ENCODE measurements at regions not wholly inside any gene's neighbourhood (a gene's known extent, or its start where the extent isn't known, plus 50 kb on each side); places are given as distances from the start of the nearest gene placed in this dataset.
"Not testable (repeated sequence)": the region's sequence is repeated elsewhere in the genome, so short reads cannot be mapped to it uniquely, and the experiment has no call there.

GRCh38 chr17:22310717-22311686 is 618.7 kb downstream of the KCNJ18 start:
- no peak for DNase-seq

GRCh38 chr17:22321001-22321400 is 628.7 kb downstream of the KCNJ18 start:
- DNase-seq: not testable (repeated sequence)

DNA sequence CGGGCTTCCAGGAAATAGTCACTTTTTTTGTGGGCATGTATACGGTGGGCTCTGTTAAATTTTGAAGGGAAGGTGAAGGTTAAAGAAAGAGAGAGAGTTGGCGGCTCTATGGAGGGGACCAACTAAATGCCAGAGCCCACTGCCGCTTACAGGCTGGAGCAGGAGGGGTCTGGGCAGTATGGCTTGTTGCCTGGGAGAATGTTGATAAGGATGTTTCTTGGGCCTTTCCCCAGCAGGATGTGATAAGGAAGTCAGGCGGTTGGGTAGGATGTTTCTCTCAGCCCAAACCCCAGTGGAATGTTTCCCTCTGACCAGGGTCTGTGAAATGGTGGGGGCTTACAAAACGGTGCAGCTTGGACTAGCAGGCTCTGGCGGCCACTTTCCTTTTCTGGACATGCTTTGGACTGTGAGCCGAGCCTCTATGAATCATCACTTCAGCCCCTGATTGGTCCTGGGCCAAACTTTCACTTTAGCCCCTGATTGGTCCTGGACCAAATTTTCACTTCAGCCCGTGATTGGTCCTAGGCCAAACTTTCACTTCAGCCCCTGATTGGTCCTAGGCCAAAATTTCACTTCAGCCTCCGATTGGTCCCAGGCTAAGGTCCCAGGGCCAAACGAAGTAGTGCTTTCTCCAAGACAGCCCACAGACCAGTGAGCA is 630.7 kb downstream of the KCNJ18 start:
- not testable (repeated sequence) for DNase-seq

DNA sequence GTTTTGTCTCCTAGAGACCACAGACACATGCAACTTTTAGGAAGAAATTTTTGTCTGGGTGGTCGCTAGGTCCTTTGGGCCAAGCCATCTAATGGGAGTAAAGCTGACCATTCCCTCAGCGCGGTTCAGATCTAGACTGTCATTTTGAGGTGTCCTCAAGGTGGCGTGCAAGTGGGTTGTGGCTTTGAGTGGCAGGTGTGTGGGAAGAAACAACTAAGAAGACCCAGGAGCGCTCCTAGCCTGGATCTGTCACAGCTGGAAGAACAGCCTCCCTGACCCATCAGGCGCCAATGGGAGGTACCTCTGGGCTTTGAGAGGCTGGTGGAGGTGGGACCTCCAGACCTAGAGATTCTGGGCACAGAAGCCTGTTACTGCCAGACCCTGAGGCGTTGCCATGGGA is 645.1 kb downstream of the KCNJ18 start:
- DNase-seq: no peak

DNA sequence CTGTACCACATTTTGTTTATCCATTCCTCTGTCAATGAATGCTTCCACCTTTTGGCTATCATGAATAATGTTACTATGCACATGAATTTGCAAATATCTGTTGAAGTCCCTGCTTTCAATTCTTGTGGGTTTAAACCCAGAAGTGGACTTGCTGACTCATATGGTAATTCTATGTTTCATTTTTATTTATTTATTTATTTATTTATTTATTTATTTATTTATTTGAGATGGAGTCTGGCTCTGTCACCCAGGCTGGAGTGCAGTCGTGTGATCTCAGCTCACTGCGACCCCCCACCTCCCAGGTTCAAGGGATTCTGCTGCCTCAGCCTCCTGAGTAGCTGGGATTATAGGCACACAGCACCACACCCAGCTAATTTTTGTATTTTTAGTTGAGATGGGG is 664.3 kb downstream of the KCNJ18 start:
- not testable (repeated sequence) for DNase-seq

DNA sequence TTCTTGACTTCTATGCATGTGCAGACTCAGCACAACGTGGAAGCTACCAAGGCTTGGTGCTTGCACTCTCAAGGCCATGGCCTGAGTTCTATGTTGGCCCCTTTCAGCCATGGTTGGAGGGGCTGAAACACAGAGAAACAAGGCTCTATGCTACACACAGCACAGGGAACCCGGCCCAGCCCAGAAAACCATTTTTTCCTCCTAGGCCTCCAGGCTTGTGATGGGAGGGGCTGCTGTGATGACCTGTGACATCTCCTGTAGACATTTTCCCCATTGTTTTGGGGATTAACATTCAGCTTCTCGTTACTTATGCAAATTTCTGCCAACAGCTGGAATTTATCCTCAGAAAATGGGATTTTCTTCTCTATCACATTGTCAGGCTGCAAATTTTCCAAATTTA is 678.7 kb downstream of the KCNJ18 start:
- DNase-seq: not testable (repeated sequence)

DNA sequence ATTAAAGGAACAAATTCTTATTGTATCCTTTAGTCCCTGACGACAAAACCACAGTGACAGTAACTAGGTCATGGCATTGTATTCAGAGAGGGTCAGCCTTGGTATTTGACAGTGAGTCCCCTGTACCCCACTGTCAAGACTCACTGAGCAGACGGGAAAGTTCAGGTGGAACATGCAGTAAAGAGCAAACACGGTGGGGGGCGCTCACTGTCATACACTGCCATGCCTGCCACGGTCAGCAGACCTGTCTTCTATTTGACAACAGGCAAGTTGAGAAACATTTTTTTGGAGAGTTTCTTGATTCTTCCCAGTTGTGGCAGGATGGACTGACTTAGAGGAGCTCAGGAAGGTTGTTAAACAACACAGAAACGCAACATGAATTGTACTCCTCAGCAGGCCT is 681.6 kb downstream of the KCNJ18 start:
- no peak for DNase-seq

GRCh38 chr17:22374741-22375140 is 682.4 kb downstream of the KCNJ18 start:
- DNase-seq: no peak

DNA sequence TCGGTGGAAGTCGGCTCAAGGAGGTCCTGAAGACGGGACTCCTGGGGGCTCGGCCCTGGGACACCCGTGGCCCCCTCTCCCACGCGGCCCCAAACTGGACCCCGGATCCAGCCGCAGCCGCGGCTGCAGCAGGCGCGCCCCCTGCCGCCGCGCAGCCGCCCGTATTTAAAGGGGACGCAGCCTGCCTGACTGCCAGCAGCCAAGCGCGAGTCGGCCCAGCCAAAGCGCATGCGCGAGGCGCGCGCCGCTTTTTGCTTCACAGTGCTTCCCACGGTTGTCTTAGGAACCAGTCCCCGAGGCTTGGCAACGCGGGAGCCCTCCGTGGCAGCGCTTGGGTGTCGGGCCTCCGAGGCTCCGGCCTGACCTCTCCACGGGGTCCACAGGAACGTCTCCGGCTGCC is 684.4 kb downstream of the KCNJ18 start:
- DNase-seq: not testable (repeated sequence)

- DNase-seq: not testable (repeated sequence)
Observed at GRCh38 chr17:22378748-22379147, 686.4 kb downstream of the KCNJ18 start.

- not testable (repeated sequence) for DNase-seq
Observed at GRCh38 chr17:22381589-22381988, 689.3 kb downstream of the KCNJ18 start.

GRCh38 chr17:22383772-22384460 is 691.6 kb downstream of the KCNJ18 start:
- DNase-seq: peak in 1 of 5 donors; percentile 7

GRCh38 chr17:22384461-22384800 is 692.1 kb downstream of the KCNJ18 start:
- DNase-seq: not testable (repeated sequence)

DNA sequence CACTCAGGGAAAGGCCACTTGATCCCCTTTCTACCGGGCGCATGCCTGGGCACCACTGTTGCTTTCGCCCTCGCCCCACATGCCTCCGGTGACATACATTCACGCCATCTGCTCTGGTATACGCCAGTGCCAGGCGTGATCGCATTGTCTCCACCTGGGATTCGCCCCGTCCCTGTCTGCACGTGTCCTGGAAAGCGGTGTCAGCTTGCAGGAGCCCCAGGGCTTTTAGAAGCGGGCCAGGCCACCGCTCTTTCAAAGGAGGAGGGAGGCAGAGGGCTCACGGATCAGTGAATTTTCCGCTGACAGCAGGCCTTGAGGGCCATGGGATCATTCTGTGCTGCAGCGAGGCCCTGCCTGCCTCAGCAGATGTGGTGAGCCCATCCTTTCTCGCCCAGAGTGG is 706.1 kb downstream of the KCNJ18 start:
- not testable (repeated sequence) for DNase-seq

DNA sequence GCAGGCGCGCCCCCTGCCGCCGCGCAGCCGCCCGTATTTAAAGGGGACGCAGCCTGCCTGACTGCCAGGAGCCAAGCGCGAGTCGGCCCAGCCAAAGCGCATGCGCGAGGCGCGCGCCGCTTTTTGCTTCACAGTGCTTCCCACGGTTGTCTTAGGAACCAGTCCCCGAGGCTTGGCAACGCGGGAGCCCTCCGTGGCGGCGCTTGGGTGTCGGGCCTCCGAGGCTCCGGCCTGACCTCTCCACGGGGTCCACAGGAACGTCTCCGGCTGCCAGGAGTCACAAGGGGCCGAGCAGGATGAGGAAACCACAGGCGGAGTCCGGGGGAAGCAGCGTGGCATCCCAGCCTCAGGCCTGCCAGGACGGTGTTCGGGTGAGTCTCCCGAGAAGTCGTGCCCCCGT is 706.7 kb downstream of the KCNJ18 start:
- not testable (repeated sequence) for DNase-seq

DNA sequence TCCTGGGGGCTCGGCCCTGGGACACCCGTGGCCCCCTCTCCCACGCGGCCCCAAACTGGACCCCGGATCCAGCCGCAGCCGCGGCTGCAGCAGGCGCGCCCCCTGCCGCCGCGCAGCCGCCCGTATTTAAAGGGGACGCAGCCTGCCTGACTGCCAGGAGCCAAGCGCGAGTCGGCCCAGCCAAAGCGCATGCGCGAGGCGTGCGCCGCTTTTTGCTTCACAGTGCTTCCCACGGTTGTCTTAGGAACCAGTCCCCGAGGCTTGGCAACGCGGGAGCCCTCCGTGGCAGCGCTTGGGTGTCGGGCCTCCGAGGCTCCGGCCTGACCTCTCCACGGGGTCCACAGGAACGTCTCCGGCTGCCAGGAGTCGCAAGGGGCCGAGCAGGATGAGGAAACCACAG is 712.8 kb downstream of the KCNJ18 start:
- DNase-seq: not testable (repeated sequence)

- no peak for DNase-seq
Observed at GRCh38 chr17:22409160-22409751, 716.9 kb downstream of the KCNJ18 start.

DNA sequence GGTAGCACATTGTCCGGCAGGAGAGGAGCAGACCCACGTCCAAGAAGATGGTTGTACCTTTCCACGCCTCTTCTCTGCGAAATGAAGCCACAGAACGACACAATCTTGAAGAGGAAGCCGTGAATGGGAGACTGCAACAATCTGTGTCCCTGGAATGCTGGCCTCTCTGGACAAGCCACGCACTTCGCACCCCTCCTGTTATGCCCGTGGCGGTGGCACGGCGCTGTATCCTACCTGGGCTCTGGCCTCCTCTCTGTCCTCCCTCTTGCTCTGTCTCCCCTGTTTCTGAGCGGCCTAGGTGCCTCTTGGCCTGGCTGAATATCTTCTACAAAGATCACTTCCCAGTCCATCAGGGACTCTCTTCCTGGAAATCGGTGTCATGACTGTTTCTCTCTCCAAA is 717.8 kb downstream of the KCNJ18 start:
- DNase-seq: no peak

- DNase-seq: no peak
Observed at GRCh38 chr17:22411185-22411784, 719.0 kb downstream of the KCNJ18 start.

DNA sequence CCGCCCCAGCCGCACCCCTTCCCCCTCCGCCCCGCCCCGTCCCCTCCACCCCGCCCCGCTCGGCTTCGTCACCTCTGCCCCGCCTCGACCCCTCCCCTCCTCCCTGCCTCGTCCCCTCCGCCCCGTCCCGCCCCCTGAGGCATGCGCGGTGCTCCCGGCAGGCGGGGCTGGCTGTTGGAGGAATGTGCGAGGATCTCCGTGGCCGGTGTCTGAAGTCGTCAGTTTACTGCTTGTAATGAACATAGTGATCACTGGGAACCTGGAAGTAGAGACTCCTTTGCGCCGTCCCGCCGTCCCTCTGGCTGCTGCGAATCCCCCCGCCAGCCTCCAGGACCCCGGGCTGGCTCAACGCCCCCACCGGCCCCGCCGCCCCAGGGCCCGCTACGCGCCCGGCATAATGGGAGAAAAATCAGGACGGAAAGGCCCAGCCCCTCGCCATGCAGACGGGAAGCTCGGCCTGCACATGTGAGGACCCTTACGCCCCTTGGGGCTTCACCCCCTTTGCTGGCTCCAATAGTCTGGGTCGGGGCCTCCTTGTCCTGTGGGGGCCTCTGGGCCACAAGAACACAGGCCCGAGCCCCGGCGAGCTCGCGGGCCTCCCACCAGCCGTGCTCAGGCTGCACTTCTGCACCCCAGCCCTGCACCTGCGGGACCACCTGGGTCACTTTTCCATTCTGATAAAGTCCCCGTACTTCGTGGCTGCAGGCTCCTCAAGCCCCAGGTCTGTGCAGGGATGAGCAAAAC is 743.1 kb downstream of the KCNJ18 start:
- DNase-seq: no peak

DNA sequence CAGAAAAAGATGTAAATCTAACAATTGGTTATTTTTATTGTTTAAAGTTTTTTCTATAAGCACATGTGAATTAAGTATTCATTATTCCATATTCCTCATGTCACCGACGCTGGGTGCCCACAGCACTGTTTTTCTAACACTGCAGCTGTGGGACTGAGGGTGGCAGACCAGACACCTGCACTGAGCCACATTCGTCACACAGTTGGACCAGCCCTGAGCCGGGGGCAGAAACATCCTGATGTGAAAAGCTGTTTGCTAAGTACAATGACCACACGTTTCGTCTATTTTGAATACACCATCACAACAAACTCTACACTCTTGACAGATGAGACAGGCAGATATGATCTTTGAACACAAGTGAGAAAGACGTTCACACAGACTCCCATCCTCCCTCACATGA is 749.5 kb downstream of the KCNJ18 start:
- no peak for DNase-seq

- no peak for DNase-seq
Observed at GRCh38 chr17:22443061-22443460, 750.7 kb downstream of the KCNJ18 start.
